ENCODE measurements at regions not wholly inside any gene's neighbourhood (a gene's known extent, or its start where the extent isn't known, plus 50 kb on each side); places are given as distances from the start of the nearest gene placed in this dataset.

DNA sequence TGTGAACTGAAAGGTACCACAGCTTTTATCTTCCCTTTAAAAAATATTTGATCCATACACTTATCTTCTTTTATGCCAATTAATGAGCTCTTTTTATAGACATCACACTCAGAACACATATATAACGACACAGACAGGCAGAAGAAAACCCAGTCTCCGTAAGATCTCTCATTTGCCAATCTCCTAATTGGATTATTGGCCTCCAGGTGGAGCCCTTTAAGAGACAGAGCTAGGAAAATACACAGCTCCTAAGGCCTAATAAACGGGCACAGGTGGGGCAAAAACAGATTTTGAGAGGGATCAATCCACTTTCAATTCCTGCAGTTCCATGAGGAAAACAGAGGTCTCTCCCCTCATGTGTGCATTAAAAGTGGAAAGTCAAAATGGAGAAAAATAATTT is 1495.4 kb downstream of the RPA4 start:
- H4K20me1 ChIP-seq (ENCODE audit: control insufficient read depth, insufficient read depth, insufficient read length) = no peaks in the 10 kb centered on the region
- no peak overlapping the region for H4K91ac ChIP-seq (ENCODE audit: insufficient read length, low read depth, low read length)
- no peak overlapping the region for H3K14ac ChIP-seq (ENCODE audit: insufficient read depth, low read length)
- H3K27me3 Mint-ChIP-seq (ENCODE audit: low read depth) = peaks cover 3% of the 10 kb centered on the region; the same call in 1 of the 2 replicates
- H2BK20ac ChIP-seq (ENCODE audit: low read depth, low read length, poor library complexity, severe bottlenecking) = no peak overlapping the region
- peak overlapping the region in 2 of 3 experiments; percentile 1 to 6; a peak in 1 of 7 replicates for H3K27ac Mint-ChIP-seq
- no peak overlapping the region for H3K56ac ChIP-seq (ENCODE audit: insufficient read length, low read depth, low read length)
- no peaks in the 10 kb centered on the region for H3K79me2 ChIP-seq (ENCODE audit: insufficient read depth, low read length)
- H3K4me1 Mint-ChIP-seq = peaks cover 32 to 42% of the 10 kb centered on the region in 2 experiments
- H2BK12ac ChIP-seq (ENCODE audit: insufficient read length, low read depth, low read length) = no peak overlapping the region
- H4K5ac ChIP-seq (ENCODE audit: insufficient read length, low read depth, low read length) = no peak overlapping the region
- H3T11ph ChIP-seq (ENCODE audit: low read length) = no peak overlapping the region
- no peak overlapping the region for H2AFZ ChIP-seq (ENCODE audit: low read length)
- no peak overlapping the region for H3K4ac ChIP-seq (ENCODE audit: low read depth, low read length)
- no peak overlapping the region for H3K18ac ChIP-seq (ENCODE audit: insufficient read length, low read depth, low read length)
- H3K79me1 ChIP-seq (ENCODE audit: insufficient read depth, low read depth, low read length, poor library complexity, severe bottlenecking) = no peaks in the 10 kb centered on the region
- no peaks in the 10 kb centered on the region for H3K4me1 ChIP-seq (ENCODE audit: insufficient read depth, low read length)
- peak; percentile 31 for DNase-seq
- no peak overlapping the region for H3K4me2 ChIP-seq (ENCODE audit: insufficient read depth, insufficient read length, low read length)
- peaks cover 12% of the 10 kb centered on the region for H3K9me3 ChIP-seq (ENCODE audit: control insufficient read depth, low read depth, low read length)
- no peak overlapping the region for H2AK5ac ChIP-seq (ENCODE audit: insufficient read length, low read length)
- H2BK15ac ChIP-seq (ENCODE audit: low read depth, low read length) = no peak overlapping the region
- WGBS (ENCODE audit: extremely low coverage, insufficient read length, low lambda C conversion rate) = no CpG with 5 or more reads among the region's 3 CpGs
- no peak overlapping the region for H3K27ac ChIP-seq (ENCODE audit: insufficient read length, low read depth, low read length)
- H3K9ac ChIP-seq (ENCODE audit: extremely low read depth, insufficient read length, low read length) = no peak overlapping the region
- no peak overlapping the region for H3K23ac ChIP-seq (ENCODE audit: insufficient read length, low read depth, low read length)
- no peaks in the 10 kb centered on the region for H3K27me3 ChIP-seq (ENCODE audit: insufficient read depth, low read length)
- peaks cover 15 to 55% (median 27%) of the 10 kb centered on the region in 3 experiments for H3K36me3 Mint-ChIP-seq (ENCODE audit: insufficient read depth in 1 of 3, low read depth in 3 of 3)
- no peak overlapping the region for H4K8ac ChIP-seq (replicated peaks; ENCODE audit: insufficient read length, low read depth, low read length)
- no peak overlapping the region for H2BK5ac ChIP-seq (ENCODE audit: insufficient read length, low read length)
- H3K4me3 Mint-ChIP-seq = peak overlapping the region in 1 of 2 experiments; percentile 7; a peak in 2 of 5 replicates
- H3K9me3 Mint-ChIP-seq = peaks cover 14 to 15% of the 10 kb centered on the region in 2 experiments
- H2BK120ac ChIP-seq (ENCODE audit: low read depth, low read length, poor library complexity, severe bottlenecking) = no peak overlapping the region
- H3K23me2 ChIP-seq (ENCODE audit: insufficient read length, low read depth, low read length, poor library complexity, severe bottlenecking) = peaks cover 3% of the 10 kb centered on the region
- TF ChIP-seq CTCF (conservative IDR thresholded peaks at IDR 0.05) = peak; percentile 74

Data from H9 (cell line).